WI38 (cell line): ENCODE measurements at regions not wholly inside any gene's neighbourhood (a gene's known extent, or its start where the extent isn't known, plus 50 kb on each side); places are given as distances from the start of the nearest gene placed in this dataset.

Experiments
- H3K4me3 ChIP-seq: 2 replicates; pipeline ENCODE4 v1.5.1; 2011; ENCODE audit warnings: low read depth, mild to moderate bottlenecking, control low read depth, low read length
- TF ChIP-seq, protein P1 (sequence below): IDR thresholded peaks from 2 replicates; pipeline ENCODE4 v1.5.1; 2012; ENCODE audit warnings: low read depth, mild to moderate bottlenecking, control low read depth, low read length

DNA sequence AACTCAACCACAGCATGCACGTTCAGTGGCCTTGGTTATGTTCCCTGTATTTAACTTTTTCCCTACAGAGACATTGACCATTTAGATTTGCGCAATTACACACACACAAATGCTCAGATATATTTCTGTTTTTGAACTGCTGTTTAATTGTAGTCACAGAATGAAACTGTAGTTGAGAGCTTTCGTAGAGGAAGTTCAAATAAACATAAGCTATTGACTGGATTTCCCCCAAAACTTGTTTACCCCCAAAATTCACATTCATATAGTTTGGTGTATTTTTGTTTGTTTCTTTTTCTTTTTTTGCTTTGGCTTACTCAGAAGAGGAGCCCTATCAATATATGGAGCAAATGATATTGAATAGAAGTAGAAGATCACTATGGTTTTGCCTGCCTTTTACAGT lies 921.0 kb downstream of the ADGRL2 start:
- TF ChIP-seq, protein P1, sequence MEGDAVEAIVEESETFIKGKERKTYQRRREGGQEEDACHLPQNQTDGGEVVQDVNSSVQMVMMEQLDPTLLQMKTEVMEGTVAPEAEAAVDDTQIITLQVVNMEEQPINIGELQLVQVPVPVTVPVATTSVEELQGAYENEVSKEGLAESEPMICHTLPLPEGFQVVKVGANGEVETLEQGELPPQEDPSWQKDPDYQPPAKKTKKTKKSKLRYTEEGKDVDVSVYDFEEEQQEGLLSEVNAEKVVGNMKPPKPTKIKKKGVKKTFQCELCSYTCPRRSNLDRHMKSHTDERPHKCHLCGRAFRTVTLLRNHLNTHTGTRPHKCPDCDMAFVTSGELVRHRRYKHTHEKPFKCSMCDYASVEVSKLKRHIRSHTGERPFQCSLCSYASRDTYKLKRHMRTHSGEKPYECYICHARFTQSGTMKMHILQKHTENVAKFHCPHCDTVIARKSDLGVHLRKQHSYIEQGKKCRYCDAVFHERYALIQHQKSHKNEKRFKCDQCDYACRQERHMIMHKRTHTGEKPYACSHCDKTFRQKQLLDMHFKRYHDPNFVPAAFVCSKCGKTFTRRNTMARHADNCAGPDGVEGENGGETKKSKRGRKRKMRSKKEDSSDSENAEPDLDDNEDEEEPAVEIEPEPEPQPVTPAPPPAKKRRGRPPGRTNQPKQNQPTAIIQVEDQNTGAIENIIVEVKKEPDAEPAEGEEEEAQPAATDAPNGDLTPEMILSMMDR: no peak
- H3K4me3 ChIP-seq: no peak overlapping the region

DNA sequence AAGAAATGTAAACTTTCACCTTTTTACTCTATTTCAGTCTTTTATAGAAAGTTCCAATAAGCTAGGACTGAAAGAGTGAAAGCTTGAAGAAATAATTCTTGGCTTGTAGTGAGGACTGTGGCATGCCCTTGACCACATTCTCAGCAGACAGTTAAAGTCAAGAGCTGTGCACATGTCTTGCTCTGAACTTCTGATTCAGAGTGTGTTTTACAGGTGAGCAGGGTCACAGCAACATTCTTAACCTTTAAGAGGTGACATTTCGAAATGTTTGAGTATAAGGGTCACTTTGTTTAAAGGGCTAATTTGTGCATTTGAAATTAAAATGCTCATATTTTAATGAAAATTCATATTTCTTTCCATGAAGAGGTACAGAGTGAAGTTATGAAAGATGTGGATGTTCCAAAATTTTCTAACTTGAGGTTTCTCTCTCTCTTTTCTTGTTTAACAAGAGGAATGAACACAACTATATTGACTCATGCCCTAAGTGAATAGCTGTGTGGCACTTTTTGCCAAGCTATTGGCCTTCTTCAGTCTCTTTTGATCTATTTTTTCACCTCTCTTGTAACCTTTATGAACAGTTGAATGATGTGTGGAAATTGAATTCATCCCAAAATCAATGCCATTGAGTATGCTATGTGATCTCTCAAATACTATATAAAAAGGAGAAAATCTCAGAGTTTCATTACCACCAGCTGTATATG lies 918.1 kb downstream of the ADGRL2 start:
- TF ChIP-seq, protein P1: no peak

DNA sequence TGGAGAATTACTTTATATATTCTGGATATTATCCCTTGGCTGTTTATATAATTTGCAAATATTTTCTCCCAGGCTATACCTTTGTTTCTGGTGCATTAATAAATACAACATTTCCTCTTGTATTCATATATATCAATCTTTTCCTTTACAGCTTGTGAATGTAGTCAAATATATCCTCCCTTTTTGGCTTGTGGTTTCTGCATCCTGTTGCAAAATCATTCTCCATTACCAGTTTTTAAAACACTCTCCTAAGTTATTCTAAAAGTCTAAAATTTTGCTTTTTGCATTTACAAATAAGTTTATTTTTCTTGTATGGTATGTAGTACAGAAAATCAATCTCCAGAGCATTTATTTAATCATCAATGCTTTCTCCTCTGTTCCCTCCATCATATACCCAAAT lies 909.4 kb downstream of the ADGRL2 start:
- TF ChIP-seq, protein P1: no peak
- no peak overlapping the region for H3K4me3 ChIP-seq

More for the DNA sequence above, 918.1 kb downstream of the ADGRL2 start:
- H3K4me3 ChIP-seq: no peak overlapping the region

DNA sequence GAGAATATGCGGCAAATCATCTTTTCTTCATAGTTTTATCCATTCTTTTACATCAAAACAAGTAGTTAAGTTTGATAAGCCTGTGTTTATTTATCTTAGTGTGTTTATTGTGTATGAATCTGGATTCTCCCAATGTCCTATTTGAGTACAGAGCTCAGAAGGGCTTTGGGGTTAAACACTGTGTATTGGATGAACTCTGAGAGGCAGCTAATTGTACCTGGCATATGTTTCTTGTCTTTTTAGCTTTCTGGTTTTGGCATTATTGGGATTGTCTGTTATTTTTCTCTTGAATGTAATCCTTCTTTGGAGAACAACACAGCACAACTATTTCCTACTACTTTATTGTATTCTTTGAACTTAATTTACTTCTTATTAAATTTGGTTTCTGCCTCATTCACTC lies 906.9 kb downstream of the ADGRL2 start:
- TF ChIP-seq, protein P1: no peak
- H3K4me3 ChIP-seq: no peak overlapping the region

DNA sequence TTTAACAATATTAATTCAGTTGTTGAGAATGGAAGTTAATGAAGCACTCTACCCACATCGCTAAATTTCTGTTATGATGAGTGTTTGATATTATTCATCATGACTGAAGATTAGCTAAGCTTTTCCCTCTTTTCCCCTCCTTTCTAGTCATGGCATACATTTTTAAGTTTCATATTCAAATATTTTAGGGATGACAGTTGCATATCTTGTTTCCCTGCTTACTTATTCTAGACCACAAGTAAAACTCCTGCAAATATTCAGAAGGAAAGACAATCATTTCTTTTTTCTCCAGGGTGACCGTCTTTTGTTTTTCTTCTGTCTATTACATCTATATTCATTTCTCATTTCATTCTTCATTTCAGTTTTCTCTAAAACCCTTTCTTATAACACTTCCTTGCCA lies 906.0 kb downstream of the ADGRL2 start:
- TF ChIP-seq, protein P1: no peak
- H3K4me3 ChIP-seq: no peak overlapping the region

DNA sequence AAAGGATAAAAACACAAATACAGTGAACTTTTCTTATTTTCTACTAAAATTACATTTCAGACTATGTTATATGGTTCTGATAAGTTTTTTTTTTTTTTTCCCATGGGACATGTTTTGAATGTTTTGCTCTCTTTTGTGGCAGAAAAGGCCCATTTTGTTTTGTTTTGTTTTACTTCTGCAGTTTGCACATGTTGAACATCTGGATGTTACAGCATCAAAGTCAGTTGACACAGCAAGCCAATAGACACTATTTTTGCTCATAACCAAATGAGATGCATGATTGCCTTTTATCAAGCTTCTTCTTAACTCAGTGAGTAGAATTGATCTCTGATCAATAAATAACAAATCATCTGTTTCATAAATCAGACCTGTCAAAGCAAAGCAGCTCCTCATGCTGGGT lies 904.2 kb downstream of the ADGRL2 start:
- TF ChIP-seq, protein P1: no peak
- H3K4me3 ChIP-seq: no peak overlapping the region

DNA sequence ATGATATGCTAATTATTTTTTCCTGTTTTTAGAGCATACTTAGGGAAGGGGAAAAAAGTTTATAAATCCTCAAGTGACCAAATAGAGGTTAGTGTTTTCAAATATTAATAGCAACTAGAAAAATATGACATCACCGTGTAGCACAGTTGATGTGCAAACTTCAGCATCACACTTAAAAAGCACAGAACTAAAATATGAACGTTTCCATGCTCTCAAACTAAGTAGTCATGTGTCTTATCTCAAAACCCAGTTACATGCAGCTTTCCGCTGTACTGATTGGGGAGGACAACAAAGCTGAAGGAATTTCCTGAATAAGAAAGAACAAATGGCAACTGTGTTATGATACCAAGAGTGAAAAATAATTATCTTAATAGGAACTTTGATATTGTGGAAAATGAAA lies 903.7 kb downstream of the ADGRL2 start:
- TF ChIP-seq, protein P1: no peak

More for the DNA sequence above, 903.7 kb downstream of the ADGRL2 start:
- no peak overlapping the region for H3K4me3 ChIP-seq
